Left lung (tissue), 4 donors: ENCODE measurements at regions not wholly inside any gene's neighbourhood (a gene's known extent, or its start where the extent isn't known, plus 50 kb on each side); places are given as distances from the start of the nearest gene placed in this dataset.

Source experiments
- ATAC-seq: fragments of 200-7000 bp; cut with Tn5 transposase; one replicate; pipeline ENCODE4 v1.9.1; 2020; ENCODE audit warnings: moderate library complexity
- DNase-seq, 4 donors: peaks; one replicate each; pipeline ENCODE4 v3.0.0-alpha.2; 2013 to 2020
- H3K27ac ChIP-seq, 2 donors: fragments of 200-600 bp; sonication (generic) in 1 of 2; one replicate each; pipeline versions ENCODE4 v1.5.0 to v1.8.0; 2020 to 2021
- H3K27me3 ChIP-seq, 2 donors: fragments of 200-600 bp; sonication (generic) in 1 of 2; one replicate each; pipeline versions ENCODE4 v1.5.0 to v1.8.0; 2020 to 2021
- H3K36me3 ChIP-seq, 2 donors: fragments of 200-600 bp; sonication (generic) in 1 of 2; one replicate each; pipeline versions ENCODE4 v1.5.0 to v1.8.0; 2020 to 2021
- H3K4me1 ChIP-seq, 2 donors: fragments of 200-600 bp; one replicate each; pipeline ENCODE4 v1.8.0; 2021
- H3K4me3 ChIP-seq, 2 donors: fragments of 200-600 bp; sonication (generic) in 1 of 2; one replicate each; pipeline versions ENCODE4 v1.5.0 to v1.8.0; 2020 to 2021; ENCODE audit warnings: mild to moderate bottlenecking in 1 of 2
- H3K9me3 ChIP-seq, 2 donors: fragments of 200-600 bp; sonication (generic) in 1 of 2; one replicate each; pipeline versions ENCODE4 v1.5.0 to v1.8.0; 2020 to 2021
- CTCF ChIP-seq, 2 donors: fragments of 200-600 bp; sonication (generic) in 1 of 2; IDR thresholded peaks; one replicate each; pipeline versions ENCODE4 v1.5.0 to v1.8.0; 2021; ENCODE audit warnings: antibody characterized with exemption in 2 of 2
- intact Hi-C, 2 donors: fragments of 100-400 bp; cut with DNase I; formaldehyde crosslinking; loops; one replicate each; pipeline versions ENCODE4 v1.11.2 to v1.14.2; 2022
- donor health status: DM: no; HTN: yes; CAD: no.
- donor health status: DM: no; HTN: no; CAD: no.

GRCh38 chr7:51634025-51634424 is 317.4 kb upstream of the COBL start:
- Histone ChIP-seq H3K4me1 (no peaks in the 10 kb centered on the region), H3K27ac (no peak overlapping the region), H3K36me3 (no peaks in the 10 kb centered on the region), H3K9me3 (peaks cover 0 to 7% of the 10 kb centered on the region in 2 donors), H3K4me3 (no peak overlapping the region), H3K27me3 (no peaks in the 10 kb centered on the region)
- intact Hi-C loops, result no loop called here
- TF ChIP-seq CTCF (IDR thresholded peaks at IDR 0.05), result no peak
- no peak for ATAC-seq
- DNase-seq, result no peak

- Histone ChIP-seq H3K27me3 (no peaks in the 10 kb centered on the region), H3K9me3 (peaks cover 0 to 7% of the 10 kb centered on the region in 2 donors), H3K36me3 (no peaks in the 10 kb centered on the region), H3K27ac (no peak overlapping the region), H3K4me1 (no peaks in the 10 kb centered on the region), H3K4me3 (no peak overlapping the region)
- no peak for TF ChIP-seq CTCF (IDR thresholded peaks at IDR 0.05)
- intact Hi-C loops, result no loop called here
- ATAC-seq (no peak), DNase-seq (no peak)
These were observed 317.0 kb upstream of the COBL start for GRCh38 chr7:51633596-51633995.

- TF ChIP-seq CTCF (IDR thresholded peaks at IDR 0.05), result no peak
- Histone ChIP-seq H3K4me3 (no peak overlapping the region), H3K9me3 (peaks cover 0 to 7% of the 10 kb centered on the region in 2 donors), H3K27ac (no peak overlapping the region), H3K27me3 (no peaks in the 10 kb centered on the region), H3K4me1 (no peaks in the 10 kb centered on the region), H3K36me3 (no peaks in the 10 kb centered on the region)
- DNase-seq (no peak), ATAC-seq (no peak)
- intact Hi-C loops, result no loop called here
These were observed 316.4 kb upstream of the COBL start for GRCh38 chr7:51633006-51633405.

GRCh38 chr7:51630933-51631332 is 314.3 kb upstream of the COBL start:
- DNase-seq (no peak), ATAC-seq (no peak)
- H3K27ac ChIP-seq, result no peak overlapping the region
- no peaks in the 10 kb centered on the region for H3K36me3 ChIP-seq
- no peaks in the 10 kb centered on the region for H3K4me1 ChIP-seq
- H3K9me3 ChIP-seq, result peaks cover 0 to 7% of the 10 kb centered on the region in 2 donors
- no peak for TF ChIP-seq CTCF (IDR thresholded peaks at IDR 0.05)
- intact Hi-C loops, result no loop called here
- no peaks in the 10 kb centered on the region for H3K27me3 ChIP-seq
- H3K4me3 ChIP-seq, result no peak overlapping the region

- H3K27ac ChIP-seq, result no peak overlapping the region
- H3K4me1 ChIP-seq, result no peaks in the 10 kb centered on the region
- no peak for TF ChIP-seq CTCF (IDR thresholded peaks at IDR 0.05)
- ATAC-seq, result no peak
- no peak for DNase-seq
- peaks cover 0 to 7% of the 10 kb centered on the region in 2 donors for H3K9me3 ChIP-seq
- H3K36me3 ChIP-seq, result no peaks in the 10 kb centered on the region
- no peak overlapping the region for H3K4me3 ChIP-seq
- intact Hi-C loops, result no loop called here
- H3K27me3 ChIP-seq, result no peaks in the 10 kb centered on the region
These were observed 312.6 kb upstream of the COBL start for GRCh38 chr7:51629206-51629605.
